BLaER1 treated with 17β-estradiol and CSF1 and Interleukin-3, amounts not matched to agents 10 nM and 100 nM (cell line): ENCODE measurements at regions not wholly inside any gene's neighbourhood (a gene's known extent, or its start where the extent isn't known, plus 50 kb on each side); places are given as distances from the start of the nearest gene placed in this dataset.

Experiments used
- H3K27ac ChIP-seq, 11 experiments: shearing (Covaris generic); formaldehyde crosslinking; 2 replicates each; pipeline ENCODE4 v1.8.1; 2022
- H3K27me3 ChIP-seq, 11 experiments: shearing (Covaris generic); formaldehyde crosslinking; 2 replicates each; pipeline ENCODE4 v1.8.1; 2022
- H3K36me3 ChIP-seq, 11 experiments: shearing (Covaris generic); formaldehyde crosslinking; 2 replicates each; pipeline ENCODE4 v1.8.1; 2022
- H3K4me1 ChIP-seq, 10 experiments: shearing (Covaris generic); formaldehyde crosslinking; 2 replicates each; pipeline ENCODE4 v1.8.1; 2022
- H3K4me2 ChIP-seq, 11 experiments: shearing (Covaris generic); formaldehyde crosslinking; 2 replicates each; pipeline ENCODE4 v1.8.1; 2022
- H3K4me3 ChIP-seq, 10 experiments: shearing (Covaris generic); formaldehyde crosslinking; 2 replicates each; pipeline ENCODE4 v1.8.1; 2022
- H3K9ac ChIP-seq, 11 experiments: shearing (Covaris generic); formaldehyde crosslinking; 2 replicates each; pipeline ENCODE4 v1.8.1; 2022
- H3K9me3 ChIP-seq, 11 experiments: shearing (Covaris generic); formaldehyde crosslinking; replicated peaks in 1 of 11; 2 replicates each; pipeline ENCODE4 v1.8.1; 2022
- H4K20me1 ChIP-seq, 11 experiments: shearing (Covaris generic); formaldehyde crosslinking; 2 replicates each; pipeline ENCODE4 v1.8.1; 2022
- Cebpa-rat ChIP-seq, 11 experiments: shearing (Covaris generic); IDR thresholded peaks; 2 replicates each; pipeline ENCODE4 v1.8.1; 2022

- no peak overlapping the region for H3K4me2 ChIP-seq
- H3K27me3 ChIP-seq = peaks cover 0 to 12% (median 0%) of the 10 kb centered on the region in 11 experiments; a peak in 1 of 22 replicates
- no peak overlapping the region for H3K27ac ChIP-seq
- H3K9ac ChIP-seq = no peak overlapping the region
- no peaks in the 10 kb centered on the region for H4K20me1 ChIP-seq
- H3K9me3 ChIP-seq = no peaks in the 10 kb centered on the region
- H3K4me3 ChIP-seq = no peak overlapping the region
- peaks cover 7 to 20% (median 13%) of the 10 kb centered on the region in 10 experiments; a peak in 18 of 20 replicates for H3K4me1 ChIP-seq
- no peak for TF ChIP-seq Cebpa-rat (IDR thresholded peaks at IDR 0.05)
- H3K36me3 ChIP-seq = no peaks in the 10 kb centered on the region
Measured at GRCh38 chr9:16312116-16312515, 558.4 kb downstream of the BNC2 start.

GRCh38 chr9:16312962-16313546 lies 557.4 kb downstream of the BNC2 start:
- Histone ChIP-seq H3K36me3 (no peaks in the 10 kb centered on the region), H4K20me1 (no peaks in the 10 kb centered on the region), H3K27me3 (peaks cover 0 to 12% (median 0%) of the 10 kb centered on the region in 11 experiments; a peak in 1 of 22 replicates), H3K4me2 (no peak overlapping the region), H3K9me3 (no peaks in the 10 kb centered on the region), H3K4me1 (peaks cover 7 to 20% (median 13%) of the 10 kb centered on the region in 10 experiments; a peak in 18 of 20 replicates), H3K9ac (no peak overlapping the region), H3K27ac (no peak overlapping the region), H3K4me3 (no peak overlapping the region)
- no peak for TF ChIP-seq Cebpa-rat (IDR thresholded peaks at IDR 0.05)

- no peak overlapping the region for H3K4me2 ChIP-seq
- TF ChIP-seq Cebpa-rat (IDR thresholded peaks at IDR 0.05) = no peak
- no peak overlapping the region for H3K4me3 ChIP-seq
- H3K27me3 ChIP-seq = peaks cover 0 to 12% (median 0%) of the 10 kb centered on the region in 11 experiments; a peak in 1 of 22 replicates
- H3K9me3 ChIP-seq = no peaks in the 10 kb centered on the region
- H3K9ac ChIP-seq = no peak overlapping the region
- no peaks in the 10 kb centered on the region for H4K20me1 ChIP-seq
- no peak overlapping the region for H3K27ac ChIP-seq
- peaks cover 7 to 20% (median 13%) of the 10 kb centered on the region in 10 experiments; a peak in 18 of 20 replicates for H3K4me1 ChIP-seq
- no peaks in the 10 kb centered on the region for H3K36me3 ChIP-seq
Measured at GRCh38 chr9:16314476-16314875, 556.0 kb downstream of the BNC2 start.

- no peaks in the 10 kb centered on the region for H3K9me3 ChIP-seq
- peaks cover 3 to 13% (median 7%) of the 10 kb centered on the region in 10 experiments; a peak in 18 of 20 replicates for H3K4me1 ChIP-seq
- no peak overlapping the region for H3K9ac ChIP-seq
- H3K4me3 ChIP-seq = no peak overlapping the region
- H3K4me2 ChIP-seq = 0 out of 22 replicates have a peak overlapping the region, but pooled peaks of 1 of the 11 experiments have one; percentile 12
- TF ChIP-seq Cebpa-rat (IDR thresholded peaks at IDR 0.05) = no peak
- no peak overlapping the region for H3K27ac ChIP-seq
- H3K36me3 ChIP-seq = no peaks in the 10 kb centered on the region
- H3K27me3 ChIP-seq = peaks cover 0 to 5% (median 0%) of the 10 kb centered on the region in 11 experiments; a peak in 1 of 22 replicates
- H4K20me1 ChIP-seq = no peaks in the 10 kb centered on the region
Measured at GRCh38 chr9:16315720-16316119, 554.8 kb downstream of the BNC2 start.

GRCh38 chr9:16316456-16316855 lies 554.0 kb downstream of the BNC2 start:
- no peak overlapping the region for H3K9ac ChIP-seq
- H4K20me1 ChIP-seq = no peaks in the 10 kb centered on the region
- H3K4me2 ChIP-seq = peak overlapping the region in 3 of 11 experiments; percentile 0 to 12 (median 12); a peak in 1 of 22 replicates
- H3K4me1 ChIP-seq = peaks cover 4 to 17% (median 6%) of the 10 kb centered on the region in 10 experiments; a peak in 16 of 20 replicates
- no peaks in the 10 kb centered on the region for H3K36me3 ChIP-seq
- H3K27ac ChIP-seq = no peak overlapping the region
- H3K9me3 ChIP-seq = no peaks in the 10 kb centered on the region
- no peaks in the 10 kb centered on the region for H3K27me3 ChIP-seq
- no peak for TF ChIP-seq Cebpa-rat (IDR thresholded peaks at IDR 0.05)
- no peak overlapping the region for H3K4me3 ChIP-seq

- Histone ChIP-seq H3K9ac (no peak overlapping the region), H4K20me1 (no peaks in the 10 kb centered on the region), H3K4me2 (no peak overlapping the region), H3K27ac (no peak overlapping the region), H3K4me3 (no peak overlapping the region), H3K27me3 (no peaks in the 10 kb centered on the region), H3K36me3 (no peaks in the 10 kb centered on the region), H3K4me1 (peaks cover 5 to 24% (median 13%) of the 10 kb centered on the region in 10 experiments; a peak in 17 of 20 replicates), H3K9me3 (no peaks in the 10 kb centered on the region)
- TF ChIP-seq Cebpa-rat (IDR thresholded peaks at IDR 0.05) = no peak
Measured at GRCh38 chr9:16316911-16317817, 553.3 kb downstream of the BNC2 start.

- H3K9ac ChIP-seq = no peak overlapping the region
- H4K20me1 ChIP-seq = no peaks in the 10 kb centered on the region
- H3K36me3 ChIP-seq = no peaks in the 10 kb centered on the region
- no peaks in the 10 kb centered on the region for H3K27me3 ChIP-seq
- no peak overlapping the region for H3K27ac ChIP-seq
- no peak overlapping the region for H3K4me3 ChIP-seq
- peaks cover 5 to 38% (median 13%) of the 10 kb centered on the region in 10 experiments; a peak in 17 of 20 replicates for H3K4me1 ChIP-seq
- H3K9me3 ChIP-seq = no peaks in the 10 kb centered on the region
- no peak for TF ChIP-seq Cebpa-rat (IDR thresholded peaks at IDR 0.05)
- no peak overlapping the region for H3K4me2 ChIP-seq
Measured at GRCh38 chr9:16318516-16319060, 551.9 kb downstream of the BNC2 start.

GRCh38 chr9:16319646-16320045 lies 550.8 kb downstream of the BNC2 start:
- Histone ChIP-seq H3K9ac (no peak overlapping the region), H3K36me3 (no peaks in the 10 kb centered on the region)

More at GRCh38 chr9:16319646-16320045, 550.8 kb downstream of the BNC2 start:
- Histone ChIP-seq H3K4me3 (no peak overlapping the region), H3K27me3 (no peaks in the 10 kb centered on the region), H3K4me1 (peaks cover 5 to 44% (median 13%) of the 10 kb centered on the region in 10 experiments; a peak in 17 of 20 replicates), H4K20me1 (no peaks in the 10 kb centered on the region), H3K4me2 (no peak overlapping the region), H3K9me3 (no peaks in the 10 kb centered on the region), H3K27ac (peak overlapping the region in 2 of 11 experiments; percentile 70 to 80; a peak in 3 of 22 replicates)
- no peak for TF ChIP-seq Cebpa-rat (IDR thresholded peaks at IDR 0.05)
